ENCODE measurements at regions not wholly inside any gene's neighbourhood (a gene's known extent, or its start where the extent isn't known, plus 50 kb on each side); places are given as distances from the start of the nearest gene placed in this dataset.
"Not testable (repeated sequence)": the region's sequence is repeated elsewhere in the genome, so short reads cannot be mapped to it uniquely, and the experiment has no call there.

GRCh38 chr16:87201790-87202189 lies 115.4 kb downstream of the C16orf95 start:
- Histone ChIP-seq H3K27ac (ENCODE audit: low read depth, low read length, severe bottlenecking) (no peak overlapping the region), H3K9me3 (ENCODE audit: control insufficient read depth, low read length) (no peaks in the 10 kb centered on the region), H3K36me3 (ENCODE audit: control insufficient read depth, insufficient read depth, low read length) (no peaks in the 10 kb centered on the region), H3K4me3 (ENCODE audit: extremely low read depth, insufficient read depth, low read length, poor library complexity, severe bottlenecking) (no peak overlapping the region), H3K4me1 (ENCODE audit: control insufficient read depth, insufficient read depth, low read length, poor library complexity, severe bottlenecking) (peaks cover 3% of the 10 kb centered on the region)
- 83 to 100% methylated on average over 1 of the region's 2 CpGs for WGBS, 2 experiments (ENCODE audit: insufficient coverage in 2 of 2)

GRCh38 chr16:87202346-87202745 lies 114.8 kb downstream of the C16orf95 start:
- H3K4me1 ChIP-seq (ENCODE audit: control insufficient read depth, insufficient read depth, low read length, poor library complexity, severe bottlenecking) = peaks cover 3% of the 10 kb centered on the region
- no peaks in the 10 kb centered on the region for H3K9me3 ChIP-seq (ENCODE audit: control insufficient read depth, low read length)
- H3K36me3 ChIP-seq (ENCODE audit: control insufficient read depth, insufficient read depth, low read length) = no peaks in the 10 kb centered on the region
- WGBS, 2 experiments (ENCODE audit: insufficient coverage in 2 of 2) = 90% methylated on average over 2 of the region's 4 CpGs; no CpG with 5 or more reads in 1 of the 2 experiments
- no peak overlapping the region for H3K27ac ChIP-seq (ENCODE audit: low read depth, low read length, severe bottlenecking)
- no peak overlapping the region for H3K4me3 ChIP-seq (ENCODE audit: extremely low read depth, insufficient read depth, low read length, poor library complexity, severe bottlenecking)

- WGBS, 2 experiments (ENCODE audit: insufficient coverage in 2 of 2) = 6 to 9% methylated on average over 10 of the region's 11 CpGs
- H3K4me1 ChIP-seq (ENCODE audit: control insufficient read depth, insufficient read depth, low read length, poor library complexity, severe bottlenecking) = peaks cover 3% of the 10 kb centered on the region
- no peak overlapping the region for H3K27ac ChIP-seq (ENCODE audit: low read depth, low read length, severe bottlenecking)
- H3K4me3 ChIP-seq (ENCODE audit: extremely low read depth, insufficient read depth, low read length, poor library complexity, severe bottlenecking) = no peak overlapping the region
- H3K36me3 ChIP-seq (ENCODE audit: control insufficient read depth, insufficient read depth, low read length) = no peaks in the 10 kb centered on the region
- no peaks in the 10 kb centered on the region for H3K9me3 ChIP-seq (ENCODE audit: control insufficient read depth, low read length)
These were observed 114.0 kb downstream of the C16orf95 start for GRCh38 chr16:87203060-87203656.

GRCh38 chr16:87206646-87207451 lies 110.3 kb downstream of the C16orf95 start:
- H3K4me1 ChIP-seq (ENCODE audit: control insufficient read depth, insufficient read depth, low read length, poor library complexity, severe bottlenecking) = peaks cover 3% of the 10 kb centered on the region
- 90 to 96% methylated on average over 7 to 8 of the region's 14 CpGs for WGBS, 2 experiments (ENCODE audit: insufficient coverage in 2 of 2)
- H3K27ac ChIP-seq (ENCODE audit: low read depth, low read length, severe bottlenecking) = no peak overlapping the region
- H3K4me3 ChIP-seq (ENCODE audit: extremely low read depth, insufficient read depth, low read length, poor library complexity, severe bottlenecking) = no peak overlapping the region
- no peaks in the 10 kb centered on the region for H3K36me3 ChIP-seq (ENCODE audit: control insufficient read depth, insufficient read depth, low read length)
- no peaks in the 10 kb centered on the region for H3K9me3 ChIP-seq (ENCODE audit: control insufficient read depth, low read length)

GRCh38 chr16:87207509-87207908 lies 109.7 kb downstream of the C16orf95 start:
- no peak overlapping the region for H3K4me3 ChIP-seq (ENCODE audit: extremely low read depth, insufficient read depth, low read length, poor library complexity, severe bottlenecking)
- H3K27ac ChIP-seq (ENCODE audit: low read depth, low read length, severe bottlenecking) = no peak overlapping the region
- H3K9me3 ChIP-seq (ENCODE audit: control insufficient read depth, low read length) = no peaks in the 10 kb centered on the region
- 71 to 90% methylated on average over 2 to 3 of the region's 7 CpGs for WGBS, 2 experiments (ENCODE audit: insufficient coverage in 2 of 2)
- no peaks in the 10 kb centered on the region for H3K4me1 ChIP-seq (ENCODE audit: control insufficient read depth, insufficient read depth, low read length, poor library complexity, severe bottlenecking)
- H3K36me3 ChIP-seq (ENCODE audit: control insufficient read depth, insufficient read depth, low read length) = no peaks in the 10 kb centered on the region

GRCh38 chr16:87207965-87208364 lies 109.2 kb downstream of the C16orf95 start:
- Histone ChIP-seq H3K36me3 (ENCODE audit: control insufficient read depth, insufficient read depth, low read length) (no peaks in the 10 kb centered on the region), H3K4me3 (ENCODE audit: extremely low read depth, insufficient read depth, low read length, poor library complexity, severe bottlenecking) (no peak overlapping the region), H3K9me3 (ENCODE audit: control insufficient read depth, low read length) (no peaks in the 10 kb centered on the region), H3K4me1 (ENCODE audit: control insufficient read depth, insufficient read depth, low read length, poor library complexity, severe bottlenecking) (no peaks in the 10 kb centered on the region), H3K27ac (ENCODE audit: low read depth, low read length, severe bottlenecking) (no peak overlapping the region)
- 68 to 69% methylated on average over 2 to 3 of the region's 3 CpGs for WGBS, 2 experiments (ENCODE audit: insufficient coverage in 2 of 2)

- H3K27ac ChIP-seq (ENCODE audit: low read depth, low read length, severe bottlenecking); H3K4me3 ChIP-seq (ENCODE audit: extremely low read depth, insufficient read depth, low read length, poor library complexity, severe bottlenecking); H3K9me3 ChIP-seq (ENCODE audit: control insufficient read depth, low read length); H3K4me1 ChIP-seq (ENCODE audit: control insufficient read depth, insufficient read depth, low read length, poor library complexity, severe bottlenecking); H3K36me3 ChIP-seq (ENCODE audit: control insufficient read depth, insufficient read depth, low read length): not testable (repeated sequence)
- WGBS, 2 experiments (ENCODE audit: insufficient coverage in 2 of 2) = no CpG with 5 or more reads among the region's 5 CpGs
These were observed 108.2 kb downstream of the C16orf95 start for GRCh38 chr16:87208968-87209367.

GRCh38 chr16:87209808-87210512 lies 107.2 kb downstream of the C16orf95 start:
- Histone ChIP-seq H3K4me3 (ENCODE audit: extremely low read depth, insufficient read depth, low read length, poor library complexity, severe bottlenecking) (no peak overlapping the region), H3K36me3 (ENCODE audit: control insufficient read depth, insufficient read depth, low read length) (no peaks in the 10 kb centered on the region), H3K9me3 (ENCODE audit: control insufficient read depth, low read length) (no peaks in the 10 kb centered on the region), H3K27ac (ENCODE audit: low read depth, low read length, severe bottlenecking) (no peak overlapping the region), H3K4me1 (ENCODE audit: control insufficient read depth, insufficient read depth, low read length, poor library complexity, severe bottlenecking) (no peaks in the 10 kb centered on the region)
- 91 to 97% methylated on average over 2 of the region's 2 CpGs for WGBS, 2 experiments (ENCODE audit: insufficient coverage in 2 of 2)

- Histone ChIP-seq H3K4me3 (ENCODE audit: extremely low read depth, insufficient read depth, low read length, poor library complexity, severe bottlenecking) (no peak overlapping the region), H3K9me3 (ENCODE audit: control insufficient read depth, low read length) (no peaks in the 10 kb centered on the region), H3K27ac (ENCODE audit: low read depth, low read length, severe bottlenecking) (no peak overlapping the region), H3K4me1 (ENCODE audit: control insufficient read depth, insufficient read depth, low read length, poor library complexity, severe bottlenecking) (no peaks in the 10 kb centered on the region), H3K36me3 (ENCODE audit: control insufficient read depth, insufficient read depth, low read length) (no peaks in the 10 kb centered on the region)
- WGBS, 2 experiments (ENCODE audit: insufficient coverage in 2 of 2) = 82 to 98% methylated on average over 2 to 3 of the region's 4 CpGs
These were observed 106.3 kb downstream of the C16orf95 start for GRCh38 chr16:87210894-87211293.

- H3K4me1 ChIP-seq (ENCODE audit: control insufficient read depth, insufficient read depth, low read length, poor library complexity, severe bottlenecking) = no peaks in the 10 kb centered on the region
- no peak overlapping the region for H3K4me3 ChIP-seq (ENCODE audit: extremely low read depth, insufficient read depth, low read length, poor library complexity, severe bottlenecking)
- no peak overlapping the region for H3K27ac ChIP-seq (ENCODE audit: low read depth, low read length, severe bottlenecking)
- H3K36me3 ChIP-seq (ENCODE audit: control insufficient read depth, insufficient read depth, low read length) = no peaks in the 10 kb centered on the region
- WGBS, 2 experiments (ENCODE audit: insufficient coverage in 2 of 2) = 84 to 95% methylated on average over 4 to 5 of the region's 6 CpGs
- no peaks in the 10 kb centered on the region for H3K9me3 ChIP-seq (ENCODE audit: control insufficient read depth, low read length)
These were observed 105.2 kb downstream of the C16orf95 start for GRCh38 chr16:87212026-87212425.
